Sigmoid colon (tissue), 4 donors: ENCODE measurements at regions not wholly inside any gene's neighbourhood (a gene's known extent, or its start where the extent isn't known, plus 50 kb on each side); places are given as distances from the start of the nearest gene placed in this dataset.

Source experiments
- POLR2A ChIP-seq, 2 donors: fragments of 450-650 bp; IDR thresholded peaks; one replicate each; pipeline ENCODE4 v1.6.1; 2016; ENCODE audit warnings: antibody characterized with exemption in 2 of 2, mild to moderate bottlenecking in 2 of 2, moderate library complexity in 2 of 2
- POLR2AphosphoS5 ChIP-seq, 4 donors: sonication (generic); formaldehyde crosslinking; IDR thresholded peaks; one replicate each; pipeline ENCODE4 v1.6.1; 2017; ENCODE audit warnings: antibody characterized with exemption in 4 of 4
- TF ChIP-seq, protein P1 (sequence below), 4 experiments: fragments of 450-650 bp in 3 of 4; fragments of 200-600 bp in 1 of 4; IDR thresholded peaks; one replicate each; pipeline ENCODE4 v1.5.1; 2016 to 2019; ENCODE audit warnings: antibody characterized with exemption in 4 of 4, mild to moderate bottlenecking in 3 of 4, moderate library complexity in 2 of 4

DNA sequence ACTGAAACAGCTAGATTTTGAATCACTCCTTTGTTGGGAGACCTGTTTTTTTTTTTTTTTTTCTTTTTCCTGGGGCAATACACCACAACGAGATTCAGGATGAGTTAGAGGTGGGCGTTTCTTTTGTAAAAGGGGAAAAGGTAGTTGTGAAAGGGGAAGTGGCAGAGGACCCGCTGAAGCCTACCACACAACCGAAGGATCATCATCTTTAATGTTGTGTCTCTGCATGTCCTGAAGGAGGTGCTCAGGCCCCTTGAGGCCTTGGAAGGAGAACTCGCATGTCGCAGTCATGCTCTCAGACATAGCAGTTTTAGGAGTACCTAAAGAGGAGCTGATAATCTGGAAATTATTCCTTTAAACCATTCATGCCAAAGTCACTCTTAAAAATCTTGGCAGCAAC is 137.9 kb upstream of the LRIG1 start:
- TF ChIP-seq, protein P1, sequence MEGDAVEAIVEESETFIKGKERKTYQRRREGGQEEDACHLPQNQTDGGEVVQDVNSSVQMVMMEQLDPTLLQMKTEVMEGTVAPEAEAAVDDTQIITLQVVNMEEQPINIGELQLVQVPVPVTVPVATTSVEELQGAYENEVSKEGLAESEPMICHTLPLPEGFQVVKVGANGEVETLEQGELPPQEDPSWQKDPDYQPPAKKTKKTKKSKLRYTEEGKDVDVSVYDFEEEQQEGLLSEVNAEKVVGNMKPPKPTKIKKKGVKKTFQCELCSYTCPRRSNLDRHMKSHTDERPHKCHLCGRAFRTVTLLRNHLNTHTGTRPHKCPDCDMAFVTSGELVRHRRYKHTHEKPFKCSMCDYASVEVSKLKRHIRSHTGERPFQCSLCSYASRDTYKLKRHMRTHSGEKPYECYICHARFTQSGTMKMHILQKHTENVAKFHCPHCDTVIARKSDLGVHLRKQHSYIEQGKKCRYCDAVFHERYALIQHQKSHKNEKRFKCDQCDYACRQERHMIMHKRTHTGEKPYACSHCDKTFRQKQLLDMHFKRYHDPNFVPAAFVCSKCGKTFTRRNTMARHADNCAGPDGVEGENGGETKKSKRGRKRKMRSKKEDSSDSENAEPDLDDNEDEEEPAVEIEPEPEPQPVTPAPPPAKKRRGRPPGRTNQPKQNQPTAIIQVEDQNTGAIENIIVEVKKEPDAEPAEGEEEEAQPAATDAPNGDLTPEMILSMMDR (IDR thresholded peaks at IDR 0.05), result no peak
- TF ChIP-seq POLR2AphosphoS5 (IDR thresholded peaks at IDR 0.05) (no peak), POLR2A (IDR thresholded peaks at IDR 0.05) (no peak)
